Activated CD4-positive, CD25-positive, alpha-beta regulatory T cell treated with anti-CD3 and anti-CD28 coated beads, Interleukin-2, amount 50 U/mL, for 16 hours (primary cell): ENCODE measurements at regions not wholly inside any gene's neighbourhood (a gene's known extent, or its start where the extent isn't known, plus 50 kb on each side); places are given as distances from the start of the nearest gene placed in this dataset.

Experiments
- DNase-seq: peaks from one replicate; pipeline ENCODE4 v3.0.0-alpha.2; 2020; ENCODE audit warnings: low read depth, low spot score

DNA sequence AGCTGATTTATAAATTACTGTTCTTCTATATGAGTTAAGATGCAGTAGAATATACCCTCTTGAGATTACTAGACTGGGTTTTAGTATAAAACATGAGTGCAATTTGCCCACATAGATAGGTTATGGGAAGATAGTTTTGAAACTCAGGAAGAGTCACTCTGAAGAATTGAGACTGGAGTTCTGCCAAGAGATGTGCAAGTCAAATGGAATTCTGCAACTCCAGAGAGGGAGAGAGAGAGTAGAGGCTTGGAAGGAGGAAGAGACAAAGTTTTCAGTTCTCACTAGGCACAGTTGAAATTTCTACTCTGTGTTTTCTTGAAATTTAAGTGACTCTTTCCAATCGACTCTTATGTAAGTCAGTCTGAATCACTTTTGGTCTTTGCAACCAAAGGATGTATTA is 878.8 kb downstream of the TSN start:
- no peak for DNase-seq

DNA sequence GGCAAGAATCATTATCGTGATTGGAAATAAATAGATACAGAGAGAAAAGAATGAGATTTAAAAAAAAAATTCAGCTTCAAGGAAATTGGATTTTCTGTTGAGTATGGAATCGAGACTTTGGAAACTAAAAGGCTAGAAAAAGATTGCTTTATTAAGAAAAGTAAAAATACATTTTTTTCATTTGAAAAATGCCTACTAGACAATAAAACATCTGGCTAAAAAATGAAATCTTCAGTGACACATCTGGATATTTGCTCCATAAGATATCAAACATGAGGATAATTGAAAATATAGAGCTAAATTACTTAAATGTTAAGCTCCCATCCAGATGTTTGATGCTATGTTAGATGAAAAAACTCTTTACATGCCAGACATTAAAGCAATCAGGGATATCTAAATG is 879.5 kb downstream of the TSN start:
- DNase-seq = no peak

DNA sequence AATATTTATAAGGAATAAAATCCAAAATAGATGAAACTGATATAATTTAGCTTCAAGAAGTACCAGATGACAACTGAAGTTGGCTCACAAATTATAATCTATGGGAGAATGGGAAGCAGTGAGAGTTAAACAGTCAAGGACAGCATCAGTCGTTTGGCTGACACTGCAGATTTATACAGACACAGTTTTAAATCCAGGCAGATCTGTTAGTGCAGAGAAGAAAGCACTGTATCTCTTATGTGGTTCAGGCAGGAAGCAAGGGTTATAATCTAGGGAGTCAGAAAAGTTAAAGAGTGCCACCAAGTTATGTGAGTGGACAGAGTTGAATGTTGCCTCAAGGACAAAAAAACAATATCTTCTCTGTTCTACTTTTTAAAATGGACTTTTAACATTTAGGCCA is 880.2 kb downstream of the TSN start:
- DNase-seq = no peak

DNA sequence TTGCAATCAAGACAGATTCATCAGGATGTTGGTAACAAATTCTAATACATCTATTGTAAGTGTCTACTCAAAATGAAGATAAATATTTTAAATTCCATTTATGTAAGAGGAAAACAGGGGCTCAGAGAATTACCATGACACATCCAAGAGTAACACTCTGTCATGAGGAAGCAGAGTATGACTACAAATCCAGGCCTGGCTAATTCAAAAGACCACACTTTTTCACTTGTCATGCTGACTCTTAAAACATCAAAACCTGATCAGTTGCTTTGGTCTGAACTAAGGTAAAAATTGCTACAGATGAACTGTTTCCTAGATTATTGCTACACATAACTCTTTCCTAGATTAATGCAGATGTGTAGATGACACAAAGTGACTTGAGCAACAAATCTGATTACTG is 880.6 kb downstream of the TSN start:
- DNase-seq = no peak

DNA sequence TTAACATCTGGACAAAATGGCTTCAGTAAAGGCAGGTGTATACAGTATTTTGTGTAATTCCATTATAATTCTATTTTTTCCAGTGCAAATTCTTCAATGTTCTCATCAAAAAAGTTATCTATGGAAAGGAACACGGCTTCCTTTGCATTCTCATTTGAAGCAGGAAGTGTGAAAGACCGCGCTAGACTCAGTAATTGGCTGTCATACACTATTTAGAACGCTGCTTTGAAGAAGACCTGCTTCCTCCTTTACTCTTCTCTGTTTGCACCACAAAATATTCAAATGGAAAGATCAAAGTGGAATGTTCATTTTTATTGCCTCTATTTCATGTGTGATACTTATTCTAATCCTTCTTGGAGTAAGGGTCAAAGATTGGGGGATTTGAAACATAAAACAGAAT is 883.7 kb downstream of the TSN start:
- DNase-seq = no peak

DNA sequence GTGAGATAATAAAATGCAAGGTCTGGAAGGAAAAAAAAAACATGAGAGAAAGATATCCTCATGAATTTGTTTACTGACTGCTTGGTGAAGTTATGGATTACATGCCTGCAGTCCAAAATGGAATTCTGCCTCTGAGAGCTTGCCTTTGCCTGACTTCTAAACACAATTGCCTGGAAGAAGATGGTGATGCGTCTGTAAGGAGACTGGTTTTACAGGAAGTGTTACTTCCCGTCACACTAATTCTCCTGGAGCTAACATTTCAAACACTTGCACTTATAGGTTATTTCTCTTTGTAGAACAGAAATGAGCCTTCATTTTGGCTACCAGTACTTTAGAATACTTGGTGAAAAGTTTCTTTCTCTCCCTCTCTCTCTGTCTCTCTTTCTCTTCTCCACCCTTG is 884.3 kb downstream of the TSN start:
- DNase-seq = no peak

DNA sequence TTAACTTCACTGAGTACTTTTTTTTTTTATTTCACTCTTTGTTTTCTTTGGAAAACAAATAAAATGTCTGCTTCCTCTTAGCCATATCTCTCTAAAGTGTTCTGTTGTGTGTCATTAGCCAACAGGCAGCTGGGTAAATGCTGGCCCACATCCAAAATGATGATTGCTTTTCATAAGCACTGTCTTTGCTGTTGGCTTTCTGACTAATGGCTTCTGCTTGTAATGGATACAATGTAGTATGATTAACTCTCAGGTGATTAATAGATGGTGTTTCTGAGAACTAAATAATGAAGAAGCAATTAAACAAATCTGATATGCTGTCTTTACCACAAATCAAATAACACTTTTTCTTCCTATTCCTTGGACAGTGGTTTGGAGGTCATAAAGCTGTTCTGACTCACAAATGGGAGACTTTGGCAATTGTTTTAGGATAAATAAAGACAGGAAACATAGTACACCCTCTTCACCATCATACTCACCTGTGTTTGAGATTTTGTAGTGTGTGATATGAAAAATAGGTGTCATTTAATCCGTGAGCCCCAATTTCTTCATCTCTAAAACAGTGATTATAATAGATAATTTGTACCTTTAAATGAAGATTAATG is 888.4 kb downstream of the TSN start:
- no peak for DNase-seq

DNA sequence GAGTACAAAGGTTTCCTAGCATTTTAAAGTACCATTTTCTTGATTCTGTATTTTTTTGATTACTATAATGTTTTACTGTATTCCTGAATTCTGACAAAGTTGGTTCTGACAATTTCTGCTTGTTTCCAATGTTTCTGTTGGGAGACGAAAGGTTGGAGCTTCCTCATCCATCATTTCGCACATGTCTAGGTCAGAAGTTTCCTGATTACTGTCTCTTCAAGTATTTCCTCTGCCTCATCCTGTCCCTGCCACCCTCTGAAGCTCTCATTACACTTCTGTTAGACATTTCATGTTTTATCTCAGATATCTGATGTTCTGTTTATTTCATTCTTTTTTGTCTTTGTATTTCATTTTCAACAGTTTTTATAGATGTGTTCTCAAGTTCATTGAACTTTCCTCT is 895.8 kb downstream of the TSN start:
- no peak for DNase-seq

DNA sequence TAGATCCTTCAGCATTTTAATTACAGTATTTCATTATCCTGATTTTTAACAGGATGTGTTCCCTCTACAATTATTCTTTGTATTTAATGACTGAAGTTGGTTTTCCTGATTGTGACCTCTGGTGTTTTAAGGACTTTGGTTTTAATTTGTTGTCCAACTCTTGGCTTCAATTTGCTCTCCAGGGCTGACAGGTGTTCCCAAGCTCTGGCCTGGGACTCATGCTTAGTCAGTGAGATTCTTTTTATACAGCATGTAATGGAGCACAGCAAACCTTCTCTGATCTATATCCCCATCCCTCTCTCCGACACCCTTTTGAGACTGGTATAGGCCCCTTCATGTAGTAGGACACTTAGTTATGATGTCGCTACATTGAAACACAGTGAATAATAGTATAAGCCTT is 896.3 kb downstream of the TSN start:
- DNase-seq = no peak

DNA sequence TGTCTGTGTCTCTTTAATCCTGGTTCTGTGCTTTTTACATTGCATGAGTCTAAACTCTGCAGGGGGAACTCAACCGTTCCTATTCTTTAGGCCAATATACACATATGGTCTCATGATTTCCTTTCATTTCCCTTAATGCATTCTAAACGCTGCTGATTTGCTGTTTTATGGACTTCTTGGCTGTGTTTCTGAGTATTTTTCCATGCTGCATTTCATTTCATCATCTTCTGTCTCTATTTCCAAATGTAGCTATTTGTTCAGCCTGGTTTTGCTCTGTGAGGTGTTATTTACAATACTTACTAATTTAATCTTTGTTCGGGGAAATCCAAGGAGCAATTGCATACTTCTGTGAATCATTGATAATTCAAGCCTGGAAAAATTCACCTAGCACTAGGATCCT is 897.2 kb downstream of the TSN start:
- no peak for DNase-seq

DNA sequence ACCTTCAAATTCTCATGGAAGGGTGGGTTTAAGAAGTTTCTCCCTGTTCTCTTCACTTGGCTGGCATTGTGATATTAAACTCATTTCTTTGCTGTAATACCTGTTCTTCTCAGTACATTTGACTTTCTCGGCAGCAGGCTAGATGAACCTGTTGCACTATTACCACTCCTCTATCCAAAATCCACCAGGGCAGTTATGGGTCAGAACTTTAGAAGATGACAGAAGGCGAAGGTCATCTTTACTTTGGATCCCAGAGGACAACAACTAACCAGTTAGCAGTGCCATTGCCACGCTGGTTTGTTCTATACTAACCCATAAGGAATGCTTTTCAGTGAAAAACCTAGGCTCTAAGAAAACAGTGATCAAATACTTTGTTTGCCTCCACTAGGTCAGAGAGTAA is 901.0 kb downstream of the TSN start:
- DNase-seq = no peak

DNA sequence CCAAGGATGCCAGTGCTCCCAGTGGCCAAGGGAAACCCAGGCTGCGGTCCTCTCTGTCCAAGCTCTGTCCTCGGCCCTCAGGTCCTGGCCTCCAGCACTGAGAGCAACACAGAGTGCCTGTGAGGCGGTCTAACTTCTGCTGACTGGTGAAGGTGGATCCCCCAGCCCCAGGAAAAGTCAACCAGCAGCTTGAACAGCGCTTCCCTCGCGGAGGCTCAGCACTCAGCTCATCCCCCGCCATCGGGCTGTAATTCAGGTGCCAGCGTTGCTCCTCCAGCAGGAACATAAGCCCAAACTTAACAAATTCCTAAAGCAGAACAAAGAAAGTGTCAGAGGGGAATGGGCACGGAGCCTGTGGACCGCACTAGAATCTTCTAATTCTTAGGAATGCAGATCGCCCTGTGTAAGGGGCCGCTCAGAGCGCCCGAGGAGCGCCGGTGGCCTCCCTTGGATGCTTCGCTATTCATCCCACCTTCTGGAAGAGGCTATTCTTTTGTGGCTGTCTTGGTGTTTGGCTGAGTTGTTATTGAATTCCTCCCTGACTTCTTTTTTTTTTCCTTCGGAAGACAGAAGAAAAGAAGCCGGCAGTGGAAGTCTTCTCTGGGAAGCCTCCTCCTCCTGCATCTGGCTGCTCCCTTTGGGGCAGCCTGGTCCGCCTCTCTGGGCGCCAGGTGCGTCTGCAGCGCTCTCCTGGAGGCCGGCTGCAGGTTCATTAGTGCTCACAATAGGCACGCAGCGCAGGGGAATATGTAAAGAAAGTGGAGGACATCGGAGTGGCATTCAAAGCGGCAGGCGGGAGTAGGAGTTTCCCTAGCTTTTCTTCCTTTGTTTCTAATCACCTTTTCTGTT is 905.6 kb downstream of the TSN start:
- DNase-seq = no peak

DNA sequence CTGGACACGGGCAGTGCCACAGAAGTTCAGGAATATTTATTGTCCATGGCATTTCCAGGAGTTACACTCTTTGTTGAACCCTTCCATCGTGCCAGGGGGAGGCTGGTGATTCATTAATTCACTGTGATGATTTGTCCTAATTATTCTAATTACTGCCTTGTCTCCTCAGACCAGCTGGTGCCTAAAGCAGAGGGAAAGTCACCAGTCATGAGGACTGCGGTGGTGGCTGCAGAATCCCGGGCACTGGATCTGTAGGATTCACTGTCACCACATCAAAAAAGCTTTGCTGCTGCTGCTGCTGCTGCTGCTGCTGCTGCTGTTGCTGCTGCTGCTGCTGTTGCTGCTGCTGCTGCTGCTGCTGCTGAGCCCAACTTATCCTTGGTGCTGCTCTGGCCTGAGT is 908.2 kb downstream of the TSN start:
- no peak for DNase-seq

DNA sequence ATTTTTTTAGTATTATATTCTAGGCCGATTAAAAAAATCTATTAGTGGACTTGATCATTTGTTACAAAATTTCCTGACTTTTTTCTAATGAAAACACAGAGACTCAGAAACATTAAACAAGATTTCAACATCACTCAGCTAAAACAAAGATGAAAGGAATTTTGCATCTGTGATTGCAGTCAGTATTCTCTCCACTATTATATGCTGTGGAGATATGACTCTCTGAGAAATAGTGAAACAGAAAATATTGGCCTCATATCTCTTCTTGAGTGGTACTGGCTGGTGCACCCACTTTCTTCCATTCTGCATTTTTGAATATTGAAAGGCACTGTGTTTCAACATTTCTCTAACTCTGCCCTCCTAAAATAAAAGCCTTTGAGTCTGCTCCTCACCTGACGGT is 914.2 kb downstream of the TSN start:
- no peak for DNase-seq

DNA sequence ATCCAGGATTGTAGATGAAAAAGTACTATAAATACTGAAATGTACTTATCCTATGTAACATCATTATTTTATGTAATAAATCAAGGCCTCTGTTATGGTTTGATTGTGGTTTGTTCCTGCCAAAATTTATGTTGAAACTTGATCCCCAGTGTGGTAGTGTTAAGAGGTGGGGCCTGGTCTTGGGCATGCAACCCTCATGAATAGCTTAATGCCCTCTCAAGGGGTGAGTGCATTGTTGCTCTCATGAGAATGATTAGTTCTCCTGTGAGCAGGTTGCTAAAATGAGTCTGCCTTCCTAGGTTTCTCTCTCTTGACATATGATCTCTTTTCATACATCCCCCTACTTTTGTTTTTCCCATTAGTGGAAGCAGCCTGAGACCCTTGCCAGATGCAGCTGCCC is 915.4 kb downstream of the TSN start:
- no peak for DNase-seq

DNA sequence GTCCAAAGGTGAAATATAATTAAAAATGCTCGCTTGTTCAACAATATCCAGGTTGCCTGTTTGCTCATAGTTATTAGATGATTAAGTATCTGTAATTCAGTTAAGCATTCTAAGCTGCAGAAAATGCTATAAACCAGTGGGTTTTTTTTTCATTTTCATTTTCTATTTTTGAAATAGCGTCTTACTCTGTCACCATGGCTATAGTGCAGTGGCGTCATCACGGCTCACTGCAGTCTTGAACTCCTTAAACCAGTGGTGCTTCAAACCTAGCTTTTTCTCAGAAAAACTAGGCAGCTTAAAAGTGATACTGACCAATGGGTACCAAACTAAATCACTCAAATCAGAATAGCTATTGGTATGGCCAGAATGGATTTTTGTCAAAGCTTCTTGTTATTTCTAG is 925.2 kb downstream of the TSN start:
- no peak for DNase-seq

DNA sequence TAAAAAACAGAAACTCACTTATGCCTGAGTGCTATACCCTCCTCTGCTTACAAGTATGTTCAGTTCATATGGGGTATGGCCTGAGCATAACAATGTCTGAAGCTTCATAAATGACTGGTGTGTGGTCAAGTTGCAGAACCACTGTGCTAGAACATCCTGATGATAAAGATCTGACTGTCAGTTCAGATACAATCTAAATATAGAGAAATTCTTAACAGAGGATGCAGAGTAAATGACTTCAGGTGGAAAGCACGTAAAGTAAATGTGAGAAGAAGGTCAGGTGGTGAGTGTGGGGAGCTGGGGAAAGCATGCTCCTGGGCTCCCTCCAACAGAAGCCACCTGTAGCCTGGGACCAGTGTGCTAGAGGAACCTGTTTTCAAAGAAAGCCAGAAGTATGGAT is 926.2 kb downstream of the TSN start:
- no peak for DNase-seq

DNA sequence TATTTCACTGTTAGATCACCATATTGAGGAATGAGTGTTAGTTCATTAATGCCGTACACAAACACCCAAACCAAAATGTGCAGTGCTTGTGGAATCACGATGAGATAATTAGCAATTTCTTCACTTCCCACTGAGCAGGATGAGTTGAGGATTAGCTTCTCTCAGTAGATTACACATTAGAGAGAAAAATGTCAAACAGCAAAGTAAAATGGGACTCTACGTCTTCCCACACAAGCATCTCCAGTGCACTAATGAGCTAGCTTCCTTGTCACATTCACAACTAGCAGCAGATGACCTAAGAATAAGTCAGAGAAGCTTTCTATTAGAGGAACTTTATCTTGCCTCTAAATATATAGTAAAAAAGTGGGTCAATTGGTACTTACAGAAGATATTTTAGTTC is 926.9 kb downstream of the TSN start:
- DNase-seq = no peak

DNA sequence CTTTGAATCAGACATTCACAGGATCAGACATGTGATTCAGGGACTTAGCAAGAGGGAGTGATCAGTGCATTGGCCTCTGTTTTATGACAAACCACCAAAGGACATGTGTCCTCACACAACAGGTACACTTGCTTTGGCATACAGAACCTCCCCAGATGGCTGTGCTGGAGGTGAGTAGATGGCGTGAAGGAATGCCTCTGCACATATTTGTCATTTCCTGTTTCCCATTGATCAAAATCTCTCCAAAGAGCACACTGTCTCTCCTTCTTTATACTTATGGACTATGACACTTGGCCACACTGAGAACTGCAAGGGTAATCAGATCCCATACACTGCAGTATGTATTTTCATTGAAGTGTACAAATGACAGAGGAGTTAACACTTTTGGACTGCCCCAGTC is 927.6 kb downstream of the TSN start:
- DNase-seq = no peak

DNA sequence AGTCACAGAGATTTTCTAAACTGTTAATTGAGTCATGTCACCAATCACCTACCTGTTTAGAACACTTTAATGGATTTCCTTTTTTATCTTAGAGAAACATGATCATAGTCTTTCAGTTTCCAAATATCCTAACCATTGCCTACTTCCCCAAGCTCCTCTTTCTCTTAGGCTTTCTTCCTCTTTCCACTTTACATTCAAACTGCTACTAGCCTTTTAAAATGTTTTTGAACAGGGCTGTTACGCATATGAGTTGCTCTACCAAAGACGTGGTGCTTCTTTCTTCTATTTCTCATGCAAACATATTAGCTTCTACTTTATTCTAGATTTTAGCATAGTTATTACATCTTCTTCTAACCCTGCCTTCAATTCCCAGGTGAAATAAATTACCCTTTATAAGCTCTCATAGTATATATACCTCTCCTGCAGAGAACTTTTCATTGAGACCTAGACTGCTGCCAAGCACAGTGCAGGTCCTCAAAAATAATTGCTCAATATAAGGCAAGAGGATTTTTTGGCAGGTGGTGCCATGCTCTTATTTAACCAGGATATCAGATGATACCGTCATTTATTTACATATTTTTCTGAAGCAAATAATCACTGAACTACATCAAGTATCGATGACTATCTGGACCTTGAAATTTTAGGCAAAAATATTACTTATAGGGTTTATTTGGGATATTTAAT is 937.1 kb downstream of the TSN start:
- no peak for DNase-seq

DNA sequence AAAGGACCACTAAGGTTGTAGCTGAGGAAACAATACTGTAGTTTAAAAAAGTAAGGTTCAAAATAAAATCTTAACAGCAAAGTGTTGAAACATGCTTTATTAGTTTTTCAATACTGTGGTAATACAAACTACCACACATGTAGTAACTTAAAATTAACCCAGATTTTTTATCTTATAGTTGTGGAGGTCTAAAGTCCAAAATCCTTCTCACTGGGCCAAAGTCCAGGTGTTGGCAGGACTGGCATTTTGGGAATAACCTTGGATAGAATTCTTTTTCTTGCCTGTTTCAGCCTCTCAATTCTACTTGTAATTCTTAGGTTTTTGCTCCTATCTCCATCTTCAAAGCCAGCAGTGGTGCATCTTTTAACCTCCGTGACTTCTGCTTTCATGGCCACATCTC is 942.0 kb downstream of the TSN start:
- no peak for DNase-seq

DNA sequence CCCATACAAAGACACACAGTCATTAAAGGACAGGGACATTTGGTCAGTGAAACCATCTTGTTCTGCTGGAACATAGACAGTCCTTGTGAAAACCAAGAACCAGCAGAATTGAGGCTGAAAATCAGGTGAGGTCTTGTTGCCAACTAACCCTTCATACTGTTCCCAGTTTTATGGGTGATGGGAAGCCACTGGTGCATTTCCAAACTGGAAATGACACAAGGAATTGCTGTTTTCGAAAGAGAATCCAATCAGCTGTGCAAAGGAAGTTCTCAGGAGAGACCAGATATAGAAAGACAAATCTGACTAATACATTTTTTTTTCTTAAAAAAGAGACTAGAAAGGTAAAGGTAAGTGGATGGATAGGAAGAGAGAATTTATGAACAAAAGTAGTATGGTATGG is 948.2 kb downstream of the TSN start:
- no peak for DNase-seq

DNA sequence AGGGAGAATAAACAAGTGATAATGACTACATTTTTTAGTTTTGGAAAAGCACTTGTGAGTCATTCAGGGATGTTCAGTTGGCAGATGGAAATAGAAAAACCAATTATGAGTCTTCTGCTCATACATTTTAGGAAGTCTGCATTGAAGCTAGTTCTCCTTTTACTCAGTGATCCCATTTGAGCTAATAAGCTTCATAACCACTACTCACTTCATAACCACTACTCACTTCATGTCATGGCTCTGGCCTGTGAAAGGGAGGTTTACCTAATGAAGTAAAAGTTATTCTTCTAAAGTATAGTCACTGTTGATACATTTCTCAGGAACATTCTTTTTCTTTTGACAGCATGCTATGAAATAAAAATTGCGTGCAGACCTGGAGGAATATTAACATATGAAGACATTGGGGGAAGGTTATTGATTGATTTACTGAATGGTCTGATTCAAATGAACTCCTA is 948.7 kb downstream of the TSN start:
- DNase-seq = no peak
